ENCODE measurements at regions not wholly inside any gene's neighbourhood (a gene's known extent, or its start where the extent isn't known, plus 50 kb on each side); places are given as distances from the start of the nearest gene placed in this dataset.

DNA sequence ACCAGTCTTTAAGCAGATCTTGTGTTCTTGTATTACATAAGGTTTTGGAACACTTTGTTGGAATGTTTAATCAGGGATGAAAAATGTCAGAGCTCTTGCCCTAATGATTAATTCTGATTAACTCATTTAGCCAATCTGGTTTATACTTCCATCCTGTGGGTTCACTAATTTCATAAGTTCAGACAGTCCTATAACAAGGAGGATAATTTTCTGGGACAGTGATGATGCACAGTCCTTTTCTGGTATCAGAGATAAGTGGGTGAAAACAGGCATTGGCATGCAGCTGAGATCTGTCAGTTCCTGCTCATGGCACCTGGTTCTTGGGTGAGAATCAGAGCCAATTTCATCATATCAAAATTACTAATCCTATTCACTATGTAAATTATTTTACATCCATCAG is 125.0 kb upstream of the LAMA2 start:
- no peak for TF ChIP-seq CTCF (IDR thresholded peaks at IDR 0.05 in 4 of 5, conservative IDR thresholded peaks at IDR 0.05 in 1 of 5)
- TF ChIP-seq POLR2A (IDR thresholded peaks at IDR 0.05): no peak
